SJSA1 (cell line): ENCODE measurements at regions not wholly inside any gene's neighbourhood (a gene's known extent, or its start where the extent isn't known, plus 50 kb on each side); places are given as distances from the start of the nearest gene placed in this dataset.

ENCODE experiments used
- DNase-seq, 2 experiments: peaks; one replicate each; pipeline ENCODE4 v3.0.0-alpha.2; 2015 to 2020; ENCODE audit warnings: low spot score in 2 of 2, low read depth in 1 of 2
- H3K27ac ChIP-seq: fragments of 250-450 bp; sonication (Bioruptor Pico); 2 replicates; pipeline ENCODE4 v1.5.1; 2020; ENCODE audit warnings: mild to moderate bottlenecking, moderate library complexity
- H3K27me3 ChIP-seq: fragments of 250-450 bp; sonication (Bioruptor Pico); replicated peaks from 2 replicates; pipeline ENCODE4 v1.5.1; 2020; ENCODE audit warnings: mild to moderate bottlenecking, moderate library complexity
- H3K36me3 ChIP-seq: fragments of 250-450 bp; sonication (Bioruptor Pico); 2 replicates; pipeline ENCODE4 v1.5.1; 2020; ENCODE audit warnings: mild to moderate bottlenecking
- H3K4me1 ChIP-seq: fragments of 250-450 bp; sonication (Bioruptor Pico); replicated peaks from 2 replicates; pipeline ENCODE4 v1.6.1; 2021; ENCODE audit warnings: mild to moderate bottlenecking
- H3K4me3 ChIP-seq: fragments of 250-450 bp; sonication (Bioruptor Pico); 2 replicates; pipeline ENCODE4 v1.5.1; 2020; ENCODE audit warnings: mild to moderate bottlenecking
- H3K9me3 ChIP-seq: fragments of 250-450 bp; sonication (Bioruptor Pico); replicated peaks from 2 replicates; pipeline ENCODE4 v1.5.1; 2020; ENCODE audit warnings: mild to moderate bottlenecking

- peak; percentile 71 to 74 for DNase-seq
- Histone ChIP-seq H3K4me3 (no peak overlapping the region), H3K4me1 (peaks cover 52% of the 10 kb centered on the region)
Observed at GRCh38 chr3:170740726-170741591, 129.0 kb downstream of the RPL22L1 start.

DNA sequence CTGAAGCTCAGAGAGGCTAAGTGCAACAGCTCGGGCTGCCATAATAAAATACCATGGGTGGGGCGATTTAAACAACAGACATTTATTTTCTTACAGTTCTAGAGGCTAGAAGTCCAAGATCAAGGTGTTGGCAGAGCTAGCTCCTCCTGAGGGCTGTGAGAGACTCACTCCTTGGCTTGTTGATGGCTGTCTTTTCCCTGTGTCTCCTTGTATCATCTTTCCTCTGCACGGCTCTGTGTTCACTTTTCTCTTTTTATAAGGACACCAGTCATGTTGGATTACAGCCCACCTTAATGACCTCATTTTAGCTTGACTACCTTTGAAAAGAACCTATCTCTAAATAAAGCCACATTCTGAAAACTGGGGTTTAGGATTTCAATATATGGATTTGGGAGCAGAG lies 129.7 kb downstream of the RPL22L1 start:
- no peaks in the 10 kb centered on the region for H3K27me3 ChIP-seq
- H3K4me1 ChIP-seq: peaks cover 45% of the 10 kb centered on the region
- no peak for DNase-seq
- H3K36me3 ChIP-seq: no peaks in the 10 kb centered on the region
- H3K4me3 ChIP-seq: no peak overlapping the region
- H3K27ac ChIP-seq: no peak overlapping the region; the same call in 1 of the 2 replicates
- H3K9me3 ChIP-seq: no peaks in the 10 kb centered on the region

More at GRCh38 chr3:170740726-170741591, 129.0 kb downstream of the RPL22L1 start:
- Histone ChIP-seq H3K9me3 (no peaks in the 10 kb centered on the region), H3K27ac (peak overlapping the region; percentile 48), H3K36me3 (no peaks in the 10 kb centered on the region), H3K27me3 (no peaks in the 10 kb centered on the region)

GRCh38 chr3:170739410-170739809 lies 130.6 kb downstream of the RPL22L1 start:
- no peak overlapping the region for H3K27ac ChIP-seq

GRCh38 chr3:170738766-170739165 lies 131.2 kb downstream of the RPL22L1 start:
- Histone ChIP-seq H3K9me3 (no peaks in the 10 kb centered on the region), H3K4me3 (no peak overlapping the region), H3K36me3 (no peaks in the 10 kb centered on the region), H3K27me3 (no peaks in the 10 kb centered on the region), H3K27ac (no peak overlapping the region), H3K4me1 (peaks cover 35% of the 10 kb centered on the region)
- no peak for DNase-seq

More at GRCh38 chr3:170739410-170739809, 130.6 kb downstream of the RPL22L1 start:
- peaks cover 41% of the 10 kb centered on the region for H3K4me1 ChIP-seq
- H3K9me3 ChIP-seq: no peaks in the 10 kb centered on the region
- no peaks in the 10 kb centered on the region for H3K27me3 ChIP-seq
- no peaks in the 10 kb centered on the region for H3K36me3 ChIP-seq
- H3K4me3 ChIP-seq: no peak overlapping the region
- no peak for DNase-seq

GRCh38 chr3:170737498-170738162 lies 132.4 kb downstream of the RPL22L1 start:
- H3K27ac ChIP-seq: no peak overlapping the region
- H3K27me3 ChIP-seq: no peaks in the 10 kb centered on the region
- peaks cover 30% of the 10 kb centered on the region for H3K4me1 ChIP-seq

DNA sequence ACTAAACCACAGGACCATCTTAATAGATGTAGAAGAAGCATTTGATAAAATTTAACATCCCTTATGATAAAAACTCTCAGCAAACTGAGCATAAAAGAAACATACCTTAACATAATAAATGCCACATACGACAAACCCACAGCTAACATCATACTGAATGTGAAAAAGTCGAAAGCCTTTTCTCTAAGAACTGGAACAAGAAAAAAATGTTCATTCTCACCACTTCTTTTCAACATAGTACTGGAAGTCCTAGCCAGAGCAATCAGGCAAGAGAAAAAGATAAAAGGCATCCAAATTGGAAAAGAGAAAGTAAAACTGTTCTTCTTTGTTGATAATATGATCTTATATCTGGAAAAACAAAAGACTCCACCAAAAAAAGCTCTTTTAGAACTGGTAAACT lies 134.2 kb downstream of the RPL22L1 start:
- H3K4me3 ChIP-seq: no peak overlapping the region
- H3K9me3 ChIP-seq: no peaks in the 10 kb centered on the region
- no peak for DNase-seq

More at GRCh38 chr3:170737498-170738162, 132.4 kb downstream of the RPL22L1 start:
- Histone ChIP-seq H3K9me3 (no peaks in the 10 kb centered on the region), H3K4me3 (no peak overlapping the region), H3K36me3 (no peaks in the 10 kb centered on the region)
- DNase-seq: no peak

GRCh38 chr3:170734735-170735065 lies 135.3 kb downstream of the RPL22L1 start:
- DNase-seq: no peak
- Histone ChIP-seq H3K4me3 (no peak overlapping the region), H3K4me1 (peaks cover 15% of the 10 kb centered on the region), H3K27me3 (no peaks in the 10 kb centered on the region), H3K27ac (no peak overlapping the region), H3K9me3 (no peaks in the 10 kb centered on the region), H3K36me3 (no peaks in the 10 kb centered on the region)

More for the DNA sequence above, 134.2 kb downstream of the RPL22L1 start:
- Histone ChIP-seq H3K4me1 (peaks cover 21% of the 10 kb centered on the region), H3K27ac (no peak overlapping the region), H3K27me3 (no peaks in the 10 kb centered on the region), H3K36me3 (no peaks in the 10 kb centered on the region)

- H3K27ac ChIP-seq: no peak overlapping the region
- no peak overlapping the region for H3K4me3 ChIP-seq
- no peaks in the 10 kb centered on the region for H3K36me3 ChIP-seq
- H3K27me3 ChIP-seq: no peaks in the 10 kb centered on the region
- no peak for DNase-seq
- H3K4me1 ChIP-seq: peaks cover 15% of the 10 kb centered on the region
- H3K9me3 ChIP-seq: no peaks in the 10 kb centered on the region
Observed at GRCh38 chr3:170734043-170734734, 135.8 kb downstream of the RPL22L1 start.

- Histone ChIP-seq H3K27me3 (no peaks in the 10 kb centered on the region), H3K4me3 (no peak overlapping the region), H3K4me1 (peaks cover 25% of the 10 kb centered on the region), H3K27ac (no peak overlapping the region), H3K36me3 (no peaks in the 10 kb centered on the region), H3K9me3 (no peaks in the 10 kb centered on the region)
- no peak for DNase-seq
Observed at GRCh38 chr3:170732660-170733245, 137.2 kb downstream of the RPL22L1 start.

DNA sequence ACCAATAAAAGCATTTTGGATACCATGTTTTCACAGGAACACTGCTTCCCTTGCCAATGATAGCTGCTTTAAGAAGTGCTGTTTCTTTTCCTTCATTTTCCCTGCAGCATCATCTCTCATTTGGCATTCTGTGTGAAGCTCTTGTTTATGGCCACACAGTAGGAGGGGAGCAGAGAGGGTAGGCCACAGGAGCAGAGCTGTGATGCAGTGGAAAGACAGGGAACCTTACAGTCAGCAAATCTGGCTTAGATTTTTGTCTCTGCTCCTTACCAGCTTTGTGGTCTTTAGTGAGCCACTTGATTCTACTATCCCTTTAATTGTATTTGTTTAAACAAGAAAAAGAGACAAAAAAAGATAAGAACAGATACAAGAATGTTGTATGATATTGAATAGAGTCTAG lies 138.7 kb downstream of the RPL22L1 start:
- Histone ChIP-seq H3K4me1 (peaks cover 39% of the 10 kb centered on the region), H3K27me3 (no peaks in the 10 kb centered on the region), H3K27ac (no peak overlapping the region), H3K9me3 (no peaks in the 10 kb centered on the region), H3K36me3 (no peaks in the 10 kb centered on the region), H3K4me3 (no peak overlapping the region)
- DNase-seq: no peak

- no peaks in the 10 kb centered on the region for H3K27me3 ChIP-seq
- peaks cover 50% of the 10 kb centered on the region for H3K4me1 ChIP-seq
- no peaks in the 10 kb centered on the region for H3K9me3 ChIP-seq
- no peaks in the 10 kb centered on the region for H3K36me3 ChIP-seq
- no peak for DNase-seq
- no peak overlapping the region for H3K4me3 ChIP-seq
- H3K27ac ChIP-seq: no peak overlapping the region
Observed at GRCh38 chr3:170730071-170730812, 139.8 kb downstream of the RPL22L1 start.

DNA sequence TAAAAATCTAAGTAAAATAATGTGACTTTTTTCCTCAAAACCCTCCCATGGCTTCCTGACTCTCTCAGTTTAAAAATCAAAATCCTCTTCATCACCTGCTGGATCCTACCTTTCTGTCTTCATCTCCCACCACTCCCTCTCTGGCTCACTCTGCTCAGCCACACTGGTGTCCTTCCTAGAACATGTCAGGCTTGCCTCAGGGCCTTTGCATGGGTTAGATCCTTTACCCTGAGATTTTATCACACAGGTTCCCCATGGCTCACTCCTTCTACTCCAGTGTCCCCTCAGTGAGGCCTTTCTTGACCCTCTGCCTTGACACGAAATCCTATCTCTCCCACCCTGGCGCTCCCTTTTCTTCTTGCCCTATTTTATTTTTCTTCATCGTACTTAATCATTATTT lies 141.8 kb downstream of the RPL22L1 start:
- no peak for DNase-seq
- H3K4me1 ChIP-seq: peaks cover 55% of the 10 kb centered on the region

GRCh38 chr3:170727754-170728153 lies 141.9 kb upstream of the SLC7A14 start:
- Histone ChIP-seq H3K27me3 (no peaks in the 10 kb centered on the region), H3K27ac (peak overlapping the region; percentile 98), H3K36me3 (no peaks in the 10 kb centered on the region), H3K4me3 (no peak overlapping the region), H3K9me3 (no peaks in the 10 kb centered on the region), H3K4me1 (peaks cover 55% of the 10 kb centered on the region)
- no peak for DNase-seq

More for the DNA sequence above, 141.8 kb downstream of the RPL22L1 start:
- H3K27me3 ChIP-seq: no peaks in the 10 kb centered on the region
- no peaks in the 10 kb centered on the region for H3K9me3 ChIP-seq
- no peak overlapping the region for H3K4me3 ChIP-seq
- H3K36me3 ChIP-seq: no peaks in the 10 kb centered on the region
- peak overlapping the region; percentile 98 for H3K27ac ChIP-seq
